ENCODE measurements at regions not wholly inside any gene's neighbourhood (a gene's known extent, or its start where the extent isn't known, plus 50 kb on each side); places are given as distances from the start of the nearest gene placed in this dataset.

DNA sequence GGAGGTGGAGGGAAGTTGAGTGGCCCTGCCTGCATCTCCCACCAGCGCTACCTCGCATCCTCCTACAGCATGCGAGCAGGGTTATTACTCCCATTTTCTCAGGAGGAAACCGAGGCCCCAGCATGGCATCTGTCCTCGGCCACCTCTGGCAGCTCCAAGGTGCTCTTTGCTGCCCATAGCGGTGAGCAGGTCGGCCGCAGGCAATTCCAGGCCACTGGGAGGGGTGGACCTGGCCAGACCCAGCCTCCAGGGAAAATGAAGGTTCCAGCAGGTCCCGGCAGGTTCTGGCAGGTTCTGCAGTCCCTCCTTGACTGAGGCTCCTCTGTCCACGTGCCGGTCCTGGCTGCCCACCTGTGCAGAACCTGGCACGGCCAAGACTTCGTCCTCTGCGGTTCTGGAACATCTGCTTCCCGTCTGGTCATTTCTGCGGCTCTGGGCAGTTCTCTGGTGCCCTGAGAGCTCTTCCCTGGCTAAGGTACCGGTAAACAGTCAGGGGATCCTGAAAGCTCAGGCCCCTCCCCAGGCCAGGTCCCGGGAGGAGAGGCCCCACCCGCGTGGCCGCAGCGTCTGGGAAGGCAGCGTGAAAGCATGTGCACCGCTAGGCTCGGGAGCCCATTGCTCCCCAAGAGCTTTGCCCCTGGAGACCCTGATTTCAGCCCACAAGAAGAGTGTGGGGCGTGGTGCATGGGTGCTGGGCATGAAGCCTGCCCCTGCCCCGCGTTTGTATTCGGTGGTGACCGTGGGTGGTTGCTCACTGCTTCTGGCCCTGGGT, 112.0 kb upstream of the ADRA2C start:
- ATAC-seq (no peak), DNase-seq (no peak)
- Histone ChIP-seq H3K4me1 (no peaks in the 10 kb centered on the region), H3K4me3 (no peak overlapping the region), H3K27ac (no peak overlapping the region), H3K36me3 (no peaks in the 10 kb centered on the region), H3K9me3 (no peaks in the 10 kb centered on the region), H3K27me3 (no peaks in the 10 kb centered on the region)
- 82% methylated on average over 10 of the region's 30 CpGs for WGBS (ENCODE audit: insufficient coverage, low coverage, low lambda C conversion rate, missing lambda C conversion rate)
- no peak for TF ChIP-seq POLR2A (IDR thresholded peaks at IDR 0.05)
- TF ChIP-seq, protein P1, sequence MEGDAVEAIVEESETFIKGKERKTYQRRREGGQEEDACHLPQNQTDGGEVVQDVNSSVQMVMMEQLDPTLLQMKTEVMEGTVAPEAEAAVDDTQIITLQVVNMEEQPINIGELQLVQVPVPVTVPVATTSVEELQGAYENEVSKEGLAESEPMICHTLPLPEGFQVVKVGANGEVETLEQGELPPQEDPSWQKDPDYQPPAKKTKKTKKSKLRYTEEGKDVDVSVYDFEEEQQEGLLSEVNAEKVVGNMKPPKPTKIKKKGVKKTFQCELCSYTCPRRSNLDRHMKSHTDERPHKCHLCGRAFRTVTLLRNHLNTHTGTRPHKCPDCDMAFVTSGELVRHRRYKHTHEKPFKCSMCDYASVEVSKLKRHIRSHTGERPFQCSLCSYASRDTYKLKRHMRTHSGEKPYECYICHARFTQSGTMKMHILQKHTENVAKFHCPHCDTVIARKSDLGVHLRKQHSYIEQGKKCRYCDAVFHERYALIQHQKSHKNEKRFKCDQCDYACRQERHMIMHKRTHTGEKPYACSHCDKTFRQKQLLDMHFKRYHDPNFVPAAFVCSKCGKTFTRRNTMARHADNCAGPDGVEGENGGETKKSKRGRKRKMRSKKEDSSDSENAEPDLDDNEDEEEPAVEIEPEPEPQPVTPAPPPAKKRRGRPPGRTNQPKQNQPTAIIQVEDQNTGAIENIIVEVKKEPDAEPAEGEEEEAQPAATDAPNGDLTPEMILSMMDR (IDR thresholded peaks at IDR 0.05), result no peak
- intact Hi-C loops (cut with DNase I), result no loop called here

DNA sequence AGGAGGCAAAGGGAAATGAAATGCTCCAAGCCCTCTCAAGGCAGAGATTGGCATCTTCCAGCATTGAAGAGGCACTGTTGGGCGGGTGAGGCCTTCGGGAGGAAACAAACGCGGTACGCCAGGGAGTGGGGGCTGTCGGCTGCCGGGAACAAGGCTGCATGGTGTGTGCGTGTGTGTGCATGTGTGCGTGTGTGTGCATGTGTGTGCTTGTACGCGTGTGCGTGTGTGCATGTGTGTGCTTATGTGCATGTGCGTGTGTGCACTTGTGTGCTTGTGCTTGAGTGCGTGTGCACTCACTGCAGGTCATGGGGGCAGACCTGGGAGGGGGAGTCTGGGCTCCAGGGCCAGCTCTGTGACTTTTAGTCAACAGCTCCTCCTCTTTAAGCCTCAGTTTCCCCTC, 113.6 kb upstream of the ADRA2C start:
- no peaks in the 10 kb centered on the region for H3K9me3 ChIP-seq
- WGBS (ENCODE audit: insufficient coverage, low coverage, low lambda C conversion rate, missing lambda C conversion rate), result 88% methylated on average over 7 of the region's 14 CpGs
- H3K27me3 ChIP-seq, result no peaks in the 10 kb centered on the region
- H3K4me1 ChIP-seq, result no peaks in the 10 kb centered on the region
- no peak overlapping the region for H3K27ac ChIP-seq
- TF ChIP-seq, protein P1 (IDR thresholded peaks at IDR 0.05), result no peak
- TF ChIP-seq POLR2A (IDR thresholded peaks at IDR 0.05), result no peak
- no peak overlapping the region for H3K4me3 ChIP-seq
- intact Hi-C loops (cut with DNase I), result no loop called here
- H3K36me3 ChIP-seq, result no peaks in the 10 kb centered on the region
- ATAC-seq (no peak), DNase-seq (no peak)

DNA sequence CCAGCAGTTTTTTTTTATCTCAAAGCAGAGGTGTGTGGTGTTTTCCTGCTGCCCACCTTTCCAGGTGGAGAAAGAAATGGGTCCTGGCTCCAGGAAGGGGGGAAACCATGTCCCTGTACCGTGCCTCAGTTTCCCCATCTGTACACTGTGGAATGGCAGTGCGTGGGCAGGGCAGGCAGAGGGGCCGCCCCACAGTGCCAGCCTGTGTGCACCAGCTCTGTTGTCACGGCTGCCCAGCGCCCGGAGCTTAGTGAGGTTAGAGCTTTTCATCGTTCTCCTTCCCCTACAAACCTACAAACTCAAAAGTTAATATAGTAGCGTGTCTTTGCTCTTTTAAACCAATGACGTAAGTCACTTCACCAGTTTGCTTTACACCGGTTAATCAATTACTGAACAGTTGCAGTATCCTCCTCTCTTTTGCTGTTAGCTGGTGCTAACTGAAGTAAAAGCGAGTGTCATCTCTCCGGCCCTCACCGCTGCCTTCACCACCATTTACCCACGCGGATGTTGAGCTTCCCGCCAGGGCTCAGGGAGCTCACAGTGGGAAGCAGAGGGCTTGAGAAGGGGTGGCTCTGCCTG, 114.8 kb upstream of the ADRA2C start:
- no peaks in the 10 kb centered on the region for H3K9me3 ChIP-seq
- ATAC-seq (peak in 2 of 4 donors; percentile 38 to 75), DNase-seq (no peak)
- WGBS (ENCODE audit: insufficient coverage, low coverage, low lambda C conversion rate, missing lambda C conversion rate), result 54% methylated on average over 13 of the region's 16 CpGs
- no peaks in the 10 kb centered on the region for H3K27me3 ChIP-seq
- H3K36me3 ChIP-seq, result no peaks in the 10 kb centered on the region
- H3K27ac ChIP-seq, result no peak overlapping the region
- intact Hi-C loops (cut with DNase I), result no loop called here
- no peak for TF ChIP-seq POLR2A (IDR thresholded peaks at IDR 0.05)
- TF ChIP-seq, protein P1 (IDR thresholded peaks at IDR 0.05), result no peak
- H3K4me1 ChIP-seq, result no peaks in the 10 kb centered on the region
- H3K4me3 ChIP-seq, result no peak overlapping the region

- WGBS (ENCODE audit: insufficient coverage, low coverage, low lambda C conversion rate, missing lambda C conversion rate), result 76% methylated on average over 7 of the region's 16 CpGs
- intact Hi-C loops (cut with DNase I), result no loop called here
These were observed 116.7 kb upstream of the ADRA2C start for GRCh38 chr4:3649491-3649890.

More at GRCh38 chr4:3649491-3649890, 116.7 kb upstream of the ADRA2C start:
- Histone ChIP-seq H3K36me3 (no peaks in the 10 kb centered on the region), H3K9me3 (no peaks in the 10 kb centered on the region), H3K4me1 (no peaks in the 10 kb centered on the region), H3K4me3 (no peak overlapping the region), H3K27ac (no peak overlapping the region), H3K27me3 (no peaks in the 10 kb centered on the region)
- no peak for TF ChIP-seq POLR2A (IDR thresholded peaks at IDR 0.05)
- TF ChIP-seq, protein P1 (IDR thresholded peaks at IDR 0.05), result no peak
- ATAC-seq (no peak), DNase-seq (no peak)
